ENCODE measurements at regions not wholly inside any gene's neighbourhood (a gene's known extent, or its start where the extent isn't known, plus 50 kb on each side); places are given as distances from the start of the nearest gene placed in this dataset.

DNA sequence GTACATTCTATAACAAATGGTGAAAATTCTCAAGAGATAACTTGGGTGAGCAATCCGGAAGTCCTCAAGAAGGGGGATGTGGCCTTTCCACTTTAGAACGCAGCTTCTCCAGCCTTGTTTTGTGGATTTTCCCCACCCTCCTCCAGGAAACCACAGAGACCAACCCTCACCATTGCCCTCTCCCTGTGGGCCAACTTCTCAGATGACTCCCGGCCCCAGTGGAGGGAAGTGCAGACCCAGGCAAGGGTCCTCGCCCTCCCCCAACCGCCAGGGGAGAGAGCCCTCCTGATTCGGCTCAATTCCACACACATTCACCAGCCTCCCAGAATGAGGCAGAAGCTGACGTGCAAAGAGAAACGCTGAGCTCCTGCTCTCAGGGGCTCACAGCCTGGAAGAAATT is 277.2 kb downstream of the EIPR1 start:
- DNase-seq (ENCODE audit: low read depth in 2 of 2) = no peak

DNA sequence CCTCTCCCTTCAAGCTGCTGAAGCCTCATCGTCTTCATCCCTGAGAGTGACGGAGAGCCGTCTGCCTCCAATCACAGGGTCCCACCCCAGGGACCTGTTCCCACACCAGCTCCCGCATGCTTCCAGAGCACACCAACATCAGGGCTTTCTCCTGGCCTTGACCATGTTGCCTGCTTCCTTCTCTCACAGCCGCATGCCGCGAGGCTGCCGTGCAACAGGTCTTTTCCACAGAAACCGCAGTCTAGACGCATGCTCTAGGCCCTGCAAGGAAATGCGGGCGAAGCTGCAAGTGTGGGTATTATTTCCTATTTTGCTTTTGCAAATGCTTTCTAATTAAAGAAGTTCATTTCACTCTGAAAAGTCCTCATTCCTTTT is 277.8 kb downstream of the EIPR1 start:
- no peak for DNase-seq (ENCODE audit: low read depth in 2 of 2)

DNA sequence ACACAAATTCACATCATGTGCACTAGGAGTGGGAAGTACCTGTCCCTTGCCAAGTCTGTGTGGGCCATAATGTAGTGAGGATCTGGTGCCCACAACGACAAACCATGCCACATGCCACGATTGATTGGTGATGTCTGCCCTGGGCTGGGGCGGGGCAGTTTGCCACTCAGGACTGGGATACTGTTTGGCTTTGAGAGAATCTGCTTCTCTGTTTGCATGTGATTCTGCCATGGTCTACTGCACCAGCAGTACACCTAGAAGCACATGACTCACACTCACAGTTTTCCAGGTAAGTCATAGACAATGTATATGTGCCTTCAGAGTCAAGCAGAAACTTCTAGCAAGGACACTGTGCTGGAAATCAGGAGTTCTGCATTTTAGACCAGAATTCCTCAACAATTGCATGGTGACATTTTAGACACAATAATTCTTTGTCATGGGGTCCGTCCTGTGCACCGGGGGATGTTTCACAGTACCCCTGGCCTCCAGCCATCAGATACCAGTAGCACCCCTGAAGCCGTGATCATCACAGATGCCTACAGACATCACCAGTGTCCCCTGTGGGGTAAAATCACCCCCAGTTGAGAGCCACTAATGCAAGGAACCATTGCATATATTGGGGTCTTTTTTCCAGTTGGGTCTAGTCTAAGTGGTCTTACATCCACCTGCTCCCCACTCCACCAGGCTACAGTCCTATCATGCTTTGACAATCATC is 278.3 kb downstream of the EIPR1 start:
- no peak for DNase-seq (ENCODE audit: low read depth in 2 of 2)

DNA sequence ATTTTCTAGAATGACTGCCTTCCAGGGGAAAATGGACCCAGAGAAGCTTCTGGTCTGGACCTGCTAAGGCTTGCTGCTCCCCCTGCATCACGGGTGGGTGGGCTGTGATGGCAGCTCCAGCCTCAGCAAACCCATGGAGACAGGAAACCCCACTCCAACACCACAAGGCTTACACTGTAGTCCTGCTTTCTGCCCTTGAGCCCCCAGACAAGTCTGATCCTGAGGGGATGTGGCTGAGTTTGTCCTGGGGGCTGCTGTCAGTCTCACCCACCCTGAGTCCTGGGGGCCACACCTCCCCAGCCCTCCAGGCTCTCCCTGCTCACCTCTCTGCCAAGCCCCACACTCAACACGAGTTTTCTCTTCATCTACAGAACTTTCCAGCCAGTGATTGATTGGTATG is 279.4 kb downstream of the EIPR1 start:
- DNase-seq (ENCODE audit: low read depth in 2 of 2) = no peak

DNA sequence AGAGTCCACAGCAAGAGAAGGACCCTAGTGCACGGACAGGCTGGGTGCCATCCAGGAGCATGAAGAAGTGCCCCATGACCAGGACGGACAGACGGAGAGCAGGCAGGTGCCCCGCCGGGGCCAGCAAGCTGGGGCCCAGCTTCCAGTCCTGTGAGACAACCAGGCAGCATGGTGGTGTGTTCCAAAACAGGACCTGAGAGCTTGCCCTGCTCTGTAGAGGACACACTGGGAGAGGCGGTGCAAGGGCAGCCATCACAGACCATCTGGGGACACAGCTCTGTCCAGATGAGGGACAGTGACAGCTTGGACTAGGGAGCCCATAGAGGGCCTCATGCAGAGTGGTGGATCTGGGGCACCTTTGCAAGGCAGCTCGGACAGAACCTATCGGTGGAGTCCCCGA is 279.8 kb downstream of the EIPR1 start:
- no peak for DNase-seq (ENCODE audit: low read depth in 2 of 2)

DNA sequence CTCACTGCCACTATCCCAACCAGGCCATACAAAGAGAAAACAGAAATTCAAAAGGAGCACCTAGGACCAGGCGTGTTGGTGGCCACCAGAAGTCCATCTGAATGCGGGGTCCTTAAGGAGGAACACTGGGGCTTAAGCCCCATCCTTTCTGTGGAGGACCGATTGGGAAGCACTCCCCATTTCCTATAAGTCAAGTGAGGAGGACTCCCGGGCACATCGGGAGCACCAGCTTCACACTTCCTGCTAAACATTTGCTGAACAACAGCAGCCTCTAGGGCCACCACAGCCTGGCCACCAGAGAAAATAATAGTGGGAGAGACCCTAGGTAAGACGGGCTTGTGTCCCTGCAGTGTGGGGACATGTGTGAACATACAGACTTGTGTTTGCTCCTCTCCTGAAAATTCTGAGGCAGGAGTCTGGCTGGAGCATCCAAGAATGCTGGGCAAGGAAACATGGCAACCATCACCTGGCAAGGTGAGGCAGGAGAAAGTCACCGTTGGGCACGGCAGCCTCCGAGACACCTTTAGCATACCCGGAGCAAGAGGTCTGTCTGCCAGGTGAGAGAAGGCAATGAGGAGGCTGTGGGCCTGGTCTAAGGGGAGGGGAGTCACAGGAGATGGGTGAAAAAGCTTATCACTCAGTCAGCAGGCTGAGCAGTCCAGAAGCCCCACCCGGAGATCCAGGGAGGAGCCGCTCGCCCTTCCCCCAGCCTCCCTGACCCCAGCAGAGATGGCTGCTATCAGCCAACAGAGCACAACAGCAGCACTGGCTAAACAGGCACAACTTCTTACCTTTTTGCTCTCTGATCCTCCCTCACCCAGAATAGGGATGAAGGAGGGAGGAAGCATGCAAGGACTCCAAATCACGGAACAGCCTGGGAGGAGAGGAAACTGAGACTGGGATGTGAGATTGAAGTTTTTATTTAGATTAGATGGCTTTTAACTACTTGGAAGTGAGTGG is 282.3 kb downstream of the EIPR1 start:
- no peak for DNase-seq (ENCODE audit: low read depth in 2 of 2)

DNA sequence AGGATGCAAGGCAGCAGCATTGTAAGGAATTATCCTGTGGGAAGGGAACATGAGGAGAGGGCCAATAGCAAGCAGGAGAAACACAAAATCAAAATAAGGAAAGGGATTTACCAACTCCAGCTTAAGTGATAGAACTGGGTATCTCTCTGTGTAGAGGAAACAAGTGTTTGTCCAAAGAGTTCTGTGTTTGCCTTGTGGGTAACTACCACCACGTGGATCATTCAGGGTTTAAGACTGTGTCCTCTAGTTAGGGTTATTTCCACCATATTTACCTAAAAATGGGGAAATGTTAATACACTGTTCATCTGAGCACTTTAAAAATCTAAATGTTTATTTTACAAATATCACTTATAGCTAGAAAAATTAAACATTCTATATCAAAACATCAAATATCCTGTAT is 283.3 kb downstream of the EIPR1 start:
- no peak for DNase-seq (ENCODE audit: low read depth in 2 of 2)

DNA sequence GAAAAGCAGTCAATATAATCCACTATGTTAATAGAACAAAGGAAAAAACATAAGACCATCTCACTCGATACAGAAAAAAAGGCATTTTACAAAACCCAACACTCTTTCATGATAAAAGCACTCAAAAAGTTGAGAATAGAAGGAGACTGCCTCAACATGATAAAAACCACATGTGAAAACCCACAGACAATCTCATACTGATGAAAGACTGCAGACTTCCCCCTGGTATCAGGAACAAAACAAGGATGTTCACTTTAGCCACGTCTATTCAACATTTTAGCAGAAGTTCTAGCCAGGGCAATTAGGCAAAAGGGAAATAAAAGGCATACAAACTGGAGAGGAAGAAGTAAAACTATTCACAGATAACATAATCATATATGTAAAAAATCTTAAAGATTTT is 285.9 kb downstream of the EIPR1 start:
- DNase-seq (ENCODE audit: low read depth in 2 of 2) = no peak

DNA sequence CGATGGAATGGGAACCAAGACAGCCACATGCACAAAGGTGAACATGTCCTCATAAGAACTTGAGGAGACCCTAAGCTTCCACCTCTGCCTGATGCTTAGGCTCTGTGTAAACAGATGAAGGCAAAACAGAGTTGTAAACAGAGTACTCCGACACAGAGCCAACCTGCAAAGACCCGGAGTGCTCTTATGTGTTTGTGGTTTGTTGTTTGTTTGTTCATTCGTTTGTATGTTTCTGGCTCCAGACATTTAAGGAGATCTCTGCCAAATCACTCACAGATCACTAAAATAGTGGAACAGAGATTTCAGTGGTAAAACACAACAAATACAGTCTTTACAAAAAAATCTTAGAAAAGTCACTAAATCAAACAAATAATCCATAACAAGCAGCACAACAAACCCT is 294.9 kb downstream of the EIPR1 start:
- DNase-seq (ENCODE audit: low read depth in 2 of 2) = no peak

DNA sequence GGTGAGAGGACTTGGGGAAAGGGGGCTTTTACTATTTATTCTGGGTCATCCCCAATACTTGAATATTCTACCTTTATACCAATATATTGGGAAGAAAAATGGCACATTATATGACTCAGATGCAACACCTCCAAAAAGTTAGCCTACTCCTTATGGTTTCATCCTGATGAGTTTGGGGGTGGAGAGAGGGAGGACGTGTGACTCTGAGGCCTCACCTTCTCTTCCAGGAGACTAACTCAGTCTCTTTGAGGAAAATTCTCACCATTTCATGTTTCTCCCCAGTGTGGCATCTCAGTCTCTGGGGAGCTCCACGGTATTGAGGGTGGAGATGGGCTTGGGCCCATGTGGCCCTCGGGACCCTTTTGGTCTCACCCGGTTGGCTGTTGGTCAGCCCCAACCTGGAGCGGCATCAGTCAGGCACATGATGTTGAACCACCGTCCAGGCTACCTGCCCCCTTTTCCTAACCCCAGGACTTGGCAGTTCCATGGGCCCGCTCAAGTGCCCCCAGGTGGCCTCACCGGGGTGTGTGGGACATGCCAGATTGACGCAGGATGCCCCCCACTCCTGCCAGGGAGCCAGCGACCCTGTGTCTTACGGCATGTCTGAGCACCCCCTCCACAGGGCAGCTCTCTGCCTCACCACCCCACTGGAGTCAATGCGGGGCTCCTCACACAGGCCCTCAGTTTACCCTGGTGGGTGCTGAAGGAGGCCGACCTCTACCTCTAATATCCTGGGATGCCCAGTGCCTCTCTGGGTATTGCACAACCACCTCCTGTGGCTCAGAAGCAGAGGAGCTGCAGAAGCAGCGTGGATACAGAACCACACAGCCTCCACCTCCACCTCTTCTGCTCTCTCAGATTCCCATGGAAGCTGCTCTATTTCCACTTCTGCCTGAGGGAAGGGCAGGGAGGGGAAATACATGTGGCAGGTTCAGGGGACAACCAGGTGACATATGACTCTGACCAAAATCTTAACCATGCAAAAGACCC is 297.4 kb downstream of the EIPR1 start:
- DNase-seq (ENCODE audit: low read depth in 2 of 2) = no peak

DNA sequence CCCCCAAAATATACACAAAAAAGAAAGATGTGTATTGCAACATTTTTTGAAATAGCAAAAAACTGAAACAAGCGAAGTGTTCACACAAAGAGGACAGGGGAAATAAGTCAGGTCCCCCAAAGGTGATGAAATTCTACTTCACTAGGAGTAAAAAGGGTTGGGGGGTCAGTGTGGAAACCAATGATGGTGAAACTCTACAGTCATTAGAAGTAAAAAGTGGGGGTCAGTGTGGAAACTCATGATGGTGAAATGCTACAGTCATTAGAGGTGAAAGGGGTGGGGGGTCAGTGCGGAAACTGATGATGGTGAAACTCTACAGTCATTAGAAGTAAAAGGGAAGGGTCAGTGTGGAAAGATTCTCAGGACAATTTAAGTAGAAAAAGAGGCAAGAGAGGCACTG is 298.2 kb downstream of the EIPR1 start:
- DNase-seq (ENCODE audit: low read depth in 2 of 2) = no peak

DNA sequence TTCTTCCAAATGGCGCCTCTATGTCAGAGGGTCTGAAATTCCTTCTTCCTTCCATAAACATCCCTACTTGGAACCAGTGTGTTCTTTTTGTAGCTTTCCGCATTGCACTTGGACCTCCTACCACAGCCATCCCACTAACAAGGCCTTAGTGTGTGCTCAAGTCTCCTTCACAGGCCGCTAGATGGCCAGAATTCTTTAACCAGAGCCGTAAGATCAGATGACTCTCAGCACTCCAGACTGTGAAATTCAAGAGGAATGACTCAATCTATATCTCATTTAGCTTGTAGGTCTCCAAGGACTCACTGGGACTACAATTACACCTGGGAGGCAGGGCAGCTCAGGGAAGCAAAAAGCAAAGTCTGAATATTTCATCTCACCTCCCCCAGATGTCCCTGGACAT is 298.9 kb downstream of the EIPR1 start:
- DNase-seq (ENCODE audit: low read depth in 2 of 2) = no peak

DNA sequence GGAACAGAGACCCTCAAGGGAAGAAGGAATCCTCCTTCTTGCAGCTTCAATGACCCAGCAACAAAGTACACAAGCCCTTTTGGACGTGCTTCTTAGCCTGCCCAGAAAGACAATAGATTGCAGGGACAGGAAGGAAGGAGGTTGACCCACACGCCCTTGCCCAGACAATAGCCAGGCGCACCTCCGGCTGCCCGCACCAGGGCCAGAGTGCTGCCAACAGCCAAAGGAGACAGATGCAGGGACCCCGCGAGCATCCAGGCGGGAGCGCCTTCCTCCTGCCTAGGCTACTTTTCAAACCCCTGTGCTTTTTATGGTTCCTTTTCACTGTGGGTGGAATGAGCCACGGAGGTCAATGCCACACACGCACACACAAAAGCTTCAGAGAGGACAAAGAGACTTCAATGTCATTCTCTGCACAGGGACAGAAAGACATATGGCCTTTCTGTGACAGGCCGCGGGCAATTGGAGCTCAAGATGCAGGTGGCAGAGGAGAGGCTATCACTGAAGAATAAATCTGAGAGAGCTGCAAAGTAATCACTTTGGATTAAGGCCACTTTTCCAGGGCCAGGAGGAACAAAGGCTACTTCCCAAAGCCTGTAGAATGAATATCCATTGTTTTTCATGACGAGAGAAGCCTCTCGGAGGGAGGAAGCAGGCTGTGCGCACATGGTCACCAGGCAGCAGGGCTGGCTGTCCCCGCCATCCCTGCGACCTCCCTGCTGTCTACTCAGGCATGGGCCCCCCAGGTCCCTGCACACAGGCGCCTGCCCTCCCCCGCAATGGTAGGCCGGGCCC is 300.6 kb downstream of the EIPR1 start:
- no peak for DNase-seq (ENCODE audit: low read depth in 2 of 2)

DNA sequence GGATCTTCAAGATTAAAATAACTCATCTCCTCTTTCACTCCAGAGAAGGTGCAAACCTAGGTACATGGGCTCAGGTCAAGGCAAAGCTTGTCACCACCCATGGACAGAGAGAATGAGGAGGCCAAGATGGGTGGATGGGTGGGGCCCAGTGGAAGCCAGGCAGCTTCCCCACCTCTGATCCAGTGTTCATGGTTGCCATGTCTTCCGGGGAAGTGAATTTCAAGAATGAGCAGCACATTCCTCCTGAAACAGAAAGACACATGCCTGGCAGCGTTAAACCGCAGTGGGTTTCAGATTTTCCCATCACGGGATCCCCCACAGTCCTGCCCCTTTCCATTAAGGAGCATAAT is 301.7 kb downstream of the EIPR1 start:
- DNase-seq (ENCODE audit: low read depth in 2 of 2) = no peak

DNA sequence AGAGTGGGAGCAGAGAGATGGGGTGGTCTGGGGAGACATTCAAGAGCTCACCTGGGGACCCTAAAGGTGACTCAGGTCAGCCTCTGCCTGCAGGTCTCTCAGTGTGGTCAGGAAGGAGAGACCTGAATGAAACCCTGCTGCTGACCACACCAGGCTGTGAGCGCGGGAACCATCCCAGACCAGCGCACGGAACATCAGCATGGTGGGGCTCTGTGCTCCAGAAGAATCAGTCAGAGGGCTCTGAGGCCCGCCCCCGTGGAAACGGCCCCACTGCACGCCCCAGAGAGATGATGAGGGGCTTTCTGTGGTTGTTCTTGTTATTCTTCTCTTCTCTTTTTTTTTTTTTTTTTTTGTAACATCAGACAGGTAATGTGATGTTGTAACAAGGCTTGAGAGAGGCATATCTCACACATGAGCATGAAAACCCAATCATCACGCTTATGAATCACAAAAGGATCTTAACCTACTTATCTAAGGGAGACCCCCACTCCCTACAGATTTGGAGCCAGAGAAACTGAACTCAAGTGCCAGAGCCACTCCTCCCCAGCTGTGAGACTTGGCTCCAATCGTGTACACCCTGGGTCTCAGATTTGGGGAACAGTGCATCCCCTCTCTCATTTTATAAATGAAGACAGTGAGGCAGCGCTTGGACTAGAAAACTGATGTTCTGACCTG is 302.2 kb downstream of the EIPR1 start:
- no peak for DNase-seq (ENCODE audit: low read depth in 2 of 2)

DNA sequence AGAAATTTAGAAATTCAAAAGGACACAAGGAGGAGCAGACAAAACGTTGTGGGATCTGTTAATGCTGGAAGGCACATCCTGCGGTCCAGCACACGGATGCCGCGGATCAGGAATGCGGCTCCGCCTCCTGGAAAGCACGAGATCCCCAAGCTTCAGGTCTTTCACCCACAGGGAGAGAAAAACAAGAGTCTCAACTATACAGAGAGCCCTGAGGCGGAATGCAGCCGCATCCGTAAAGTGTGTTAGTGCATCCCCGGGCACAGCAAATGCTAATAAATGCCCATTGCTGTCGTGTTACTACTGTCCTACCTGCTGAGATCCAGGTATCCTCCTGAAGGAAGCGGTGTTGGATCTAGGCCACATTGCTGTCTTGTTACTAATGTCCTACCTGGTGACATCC is 303.9 kb downstream of the EIPR1 start:
- no peak for DNase-seq (ENCODE audit: low read depth in 2 of 2)

DNA sequence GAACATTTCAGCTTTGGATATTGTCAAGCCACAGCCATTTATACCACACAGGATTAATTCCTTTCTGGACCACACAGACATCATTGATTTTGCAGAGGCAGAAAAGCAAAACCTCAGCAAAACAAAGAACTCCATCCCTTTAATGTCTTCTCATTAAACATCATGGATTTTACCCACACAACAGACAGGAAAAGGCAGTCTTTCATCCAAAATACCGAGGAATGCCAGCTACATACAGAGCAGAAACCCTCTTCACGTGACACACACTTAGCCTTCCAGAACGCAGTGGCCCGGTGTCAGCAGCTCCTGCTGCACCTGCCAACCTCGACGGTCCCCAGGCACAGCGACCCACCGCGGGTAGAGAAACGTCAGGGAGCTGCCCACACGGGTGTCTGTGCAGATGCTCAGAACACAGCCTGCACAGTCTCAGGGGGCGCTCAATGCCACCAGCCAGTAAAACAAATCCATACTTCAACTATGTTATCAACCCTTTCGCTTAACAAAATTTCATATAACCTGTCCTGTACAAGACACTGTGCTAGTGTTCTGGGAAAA is 304.5 kb downstream of the EIPR1 start:
- no peak for DNase-seq (ENCODE audit: low read depth in 2 of 2)

DNA sequence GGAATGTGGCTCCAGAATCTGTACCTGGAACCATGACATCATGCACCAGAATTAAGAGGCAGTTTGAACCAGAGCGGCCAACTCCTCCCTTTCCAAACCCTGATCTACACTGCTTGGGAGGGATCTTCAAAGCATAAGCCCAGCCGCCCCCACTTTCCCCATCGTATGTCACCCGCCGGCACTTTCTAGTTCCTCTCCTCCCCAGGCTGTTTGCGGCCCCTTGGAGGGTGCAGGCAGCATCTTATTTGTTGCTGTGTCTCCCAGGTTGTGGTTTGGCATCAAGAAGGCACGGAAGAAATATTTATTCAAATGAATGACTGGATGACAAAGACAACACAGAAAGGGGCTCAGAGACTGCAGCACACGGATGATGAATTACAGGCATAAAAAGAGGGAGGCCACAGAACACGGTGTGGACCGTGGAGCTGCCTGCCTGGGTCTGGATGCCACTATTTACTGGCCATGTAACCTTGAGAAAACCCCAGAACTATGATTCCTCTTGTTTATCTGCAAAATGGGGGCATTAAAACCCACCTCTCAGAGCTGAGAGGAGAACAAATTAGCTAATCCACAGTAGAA is 305.8 kb downstream of the EIPR1 start:
- no peak for DNase-seq (ENCODE audit: low read depth in 2 of 2)

DNA sequence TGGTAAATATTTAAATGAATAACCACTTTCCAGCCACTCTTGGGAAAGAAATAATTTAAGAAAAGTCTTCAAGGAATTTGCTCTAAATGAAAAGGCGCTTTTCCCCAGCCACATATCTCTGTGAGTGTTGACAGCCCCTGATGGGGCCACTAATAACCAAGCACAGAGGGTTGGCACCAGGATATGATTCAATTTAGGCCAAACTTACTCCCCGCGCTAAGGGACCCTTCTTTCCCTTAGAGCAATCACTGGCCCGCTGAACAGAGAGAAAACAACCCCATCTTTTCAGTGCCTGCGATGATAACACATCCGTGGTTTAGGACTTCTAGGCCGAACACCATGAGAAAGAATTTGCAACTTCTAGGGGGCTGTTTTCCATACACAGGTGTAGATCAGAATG is 310.8 kb downstream of the EIPR1 start:
- DNase-seq (ENCODE audit: low read depth in 2 of 2) = no peak

DNA sequence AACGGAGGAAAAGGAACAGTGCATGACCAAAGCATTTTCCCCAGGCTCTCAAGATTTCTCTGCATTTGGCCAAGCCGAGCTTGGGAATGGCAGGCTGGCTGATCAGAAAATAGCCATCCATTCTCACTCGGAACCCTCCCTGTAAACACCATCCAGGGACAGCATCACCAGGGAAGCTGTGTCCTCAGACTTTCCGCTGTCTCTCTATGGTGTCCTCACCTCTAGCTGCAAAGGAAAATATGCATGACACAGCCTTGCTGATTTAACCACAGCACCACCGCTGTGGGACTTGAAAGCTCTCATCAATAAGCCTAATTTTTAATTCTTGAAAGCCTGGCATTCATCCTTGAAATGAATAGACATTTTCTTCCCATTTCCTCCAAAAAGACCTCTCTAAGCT is 311.7 kb downstream of the EIPR1 start:
- no peak for DNase-seq (ENCODE audit: low read depth in 2 of 2)
